ENCODE measurements at regions not wholly inside any gene's neighbourhood (a gene's known extent, or its start where the extent isn't known, plus 50 kb on each side); places are given as distances from the start of the nearest gene placed in this dataset.

- no peak overlapping the region for H3K4me3 ChIP-seq (ENCODE audit: low read depth, low read length)
- no peaks in the 10 kb centered on the region for H3K27me3 ChIP-seq (ENCODE audit: control insufficient read depth, insufficient read depth, low read length)
- no peaks in the 10 kb centered on the region for H3K9me3 ChIP-seq (ENCODE audit: control insufficient read depth, insufficient read depth, low read length)
- H3K4me1 ChIP-seq (ENCODE audit: control insufficient read depth, insufficient read depth, low read length), result no peaks in the 10 kb centered on the region
- no peaks in the 10 kb centered on the region for H3K36me3 ChIP-seq (ENCODE audit: control insufficient read depth, insufficient read depth, low read length)
- no peak overlapping the region for H3K9ac ChIP-seq (ENCODE audit: low read depth, low read length)
Measured at GRCh38 chr7:49327155-49327554, 402.8 kb downstream of the CDC14C start.

- Histone ChIP-seq H3K36me3 (ENCODE audit: control insufficient read depth, insufficient read depth, low read length) (no peaks in the 10 kb centered on the region), H3K9me3 (ENCODE audit: control insufficient read depth, insufficient read depth, low read length) (no peaks in the 10 kb centered on the region), H3K9ac (ENCODE audit: low read depth, low read length) (no peak overlapping the region), H3K4me1 (ENCODE audit: control insufficient read depth, insufficient read depth, low read length) (no peaks in the 10 kb centered on the region), H3K27me3 (ENCODE audit: control insufficient read depth, insufficient read depth, low read length) (no peaks in the 10 kb centered on the region), H3K4me3 (ENCODE audit: low read depth, low read length) (no peak overlapping the region)
Measured at GRCh38 chr7:49333180-49333881, 409.0 kb downstream of the CDC14C start.

- H3K36me3 ChIP-seq (ENCODE audit: control insufficient read depth, insufficient read depth, low read length), result no peaks in the 10 kb centered on the region
- H3K9ac ChIP-seq (ENCODE audit: low read depth, low read length), result no peak overlapping the region
- no peak overlapping the region for H3K4me3 ChIP-seq (ENCODE audit: low read depth, low read length)
- H3K27me3 ChIP-seq (ENCODE audit: control insufficient read depth, insufficient read depth, low read length), result no peaks in the 10 kb centered on the region
- no peaks in the 10 kb centered on the region for H3K4me1 ChIP-seq (ENCODE audit: control insufficient read depth, insufficient read depth, low read length)
- no peaks in the 10 kb centered on the region for H3K9me3 ChIP-seq (ENCODE audit: control insufficient read depth, insufficient read depth, low read length)
Measured at GRCh38 chr7:49341849-49342248, 417.5 kb downstream of the CDC14C start.

- Histone ChIP-seq H3K27me3 (ENCODE audit: control insufficient read depth, insufficient read depth, low read length) (no peaks in the 10 kb centered on the region), H3K9ac (ENCODE audit: low read depth, low read length) (no peak overlapping the region)
Measured at GRCh38 chr7:49344556-49344955, 420.2 kb downstream of the CDC14C start.

GRCh38 chr7:49346195-49346899 lies 422.0 kb downstream of the CDC14C start:
- Histone ChIP-seq H3K36me3 (ENCODE audit: control insufficient read depth, insufficient read depth, low read length) (no peaks in the 10 kb centered on the region), H3K9ac (ENCODE audit: low read depth, low read length) (no peak overlapping the region), H3K4me1 (ENCODE audit: control insufficient read depth, insufficient read depth, low read length) (no peaks in the 10 kb centered on the region)

More at GRCh38 chr7:49344556-49344955, 420.2 kb downstream of the CDC14C start:
- no peaks in the 10 kb centered on the region for H3K36me3 ChIP-seq (ENCODE audit: control insufficient read depth, insufficient read depth, low read length)
- H3K4me1 ChIP-seq (ENCODE audit: control insufficient read depth, insufficient read depth, low read length), result no peaks in the 10 kb centered on the region
- no peaks in the 10 kb centered on the region for H3K9me3 ChIP-seq (ENCODE audit: control insufficient read depth, insufficient read depth, low read length)
- H3K4me3 ChIP-seq (ENCODE audit: low read depth, low read length), result no peak overlapping the region

GRCh38 chr7:49367072-49367471 lies 406.4 kb upstream of the VWC2 start:
- no peak overlapping the region for H3K9ac ChIP-seq (ENCODE audit: low read depth, low read length)
- H3K4me1 ChIP-seq (ENCODE audit: control insufficient read depth, insufficient read depth, low read length), result no peaks in the 10 kb centered on the region
- H3K27me3 ChIP-seq (ENCODE audit: control insufficient read depth, insufficient read depth, low read length), result no peaks in the 10 kb centered on the region
- no peaks in the 10 kb centered on the region for H3K9me3 ChIP-seq (ENCODE audit: control insufficient read depth, insufficient read depth, low read length)
- H3K36me3 ChIP-seq (ENCODE audit: control insufficient read depth, insufficient read depth, low read length), result no peaks in the 10 kb centered on the region
- H3K4me3 ChIP-seq (ENCODE audit: low read depth, low read length), result no peak overlapping the region

More at GRCh38 chr7:49346195-49346899, 422.0 kb downstream of the CDC14C start:
- Histone ChIP-seq H3K9me3 (ENCODE audit: control insufficient read depth, insufficient read depth, low read length) (no peaks in the 10 kb centered on the region), H3K4me3 (ENCODE audit: low read depth, low read length) (no peak overlapping the region), H3K27me3 (ENCODE audit: control insufficient read depth, insufficient read depth, low read length) (no peaks in the 10 kb centered on the region)

- no peaks in the 10 kb centered on the region for H3K4me1 ChIP-seq (ENCODE audit: control insufficient read depth, insufficient read depth, low read length)
- H3K27me3 ChIP-seq (ENCODE audit: control insufficient read depth, insufficient read depth, low read length), result no peaks in the 10 kb centered on the region
- H3K4me3 ChIP-seq (ENCODE audit: low read depth, low read length), result no peak overlapping the region
- no peaks in the 10 kb centered on the region for H3K36me3 ChIP-seq (ENCODE audit: control insufficient read depth, insufficient read depth, low read length)
- H3K9ac ChIP-seq (ENCODE audit: low read depth, low read length), result no peak overlapping the region
- no peaks in the 10 kb centered on the region for H3K9me3 ChIP-seq (ENCODE audit: control insufficient read depth, insufficient read depth, low read length)
Measured at GRCh38 chr7:49371771-49372170, 401.7 kb upstream of the VWC2 start.

GRCh38 chr7:49376817-49377375 lies 396.5 kb upstream of the VWC2 start:
- H3K36me3 ChIP-seq (ENCODE audit: control insufficient read depth, insufficient read depth, low read length), result no peaks in the 10 kb centered on the region
- H3K4me3 ChIP-seq (ENCODE audit: low read depth, low read length), result no peak overlapping the region
- H3K4me1 ChIP-seq (ENCODE audit: control insufficient read depth, insufficient read depth, low read length), result no peaks in the 10 kb centered on the region
- no peaks in the 10 kb centered on the region for H3K27me3 ChIP-seq (ENCODE audit: control insufficient read depth, insufficient read depth, low read length)
- no peak overlapping the region for H3K9ac ChIP-seq (ENCODE audit: low read depth, low read length)
- peaks cover 2% of the 10 kb centered on the region for H3K9me3 ChIP-seq (ENCODE audit: control insufficient read depth, insufficient read depth, low read length)

- H3K36me3 ChIP-seq (ENCODE audit: control insufficient read depth, insufficient read depth, low read length), result no peaks in the 10 kb centered on the region
- H3K27me3 ChIP-seq (ENCODE audit: control insufficient read depth, insufficient read depth, low read length), result no peaks in the 10 kb centered on the region
- H3K9ac ChIP-seq (ENCODE audit: low read depth, low read length), result no peak overlapping the region
- no peak overlapping the region for H3K4me3 ChIP-seq (ENCODE audit: low read depth, low read length)
- H3K9me3 ChIP-seq (ENCODE audit: control insufficient read depth, insufficient read depth, low read length), result no peaks in the 10 kb centered on the region
- H3K4me1 ChIP-seq (ENCODE audit: control insufficient read depth, insufficient read depth, low read length), result peaks cover 7% of the 10 kb centered on the region
Measured at GRCh38 chr7:49386792-49387191, 386.6 kb upstream of the VWC2 start.

- H3K9ac ChIP-seq (ENCODE audit: low read depth, low read length), result no peak overlapping the region
- peaks cover 7% of the 10 kb centered on the region for H3K4me1 ChIP-seq (ENCODE audit: control insufficient read depth, insufficient read depth, low read length)
- no peaks in the 10 kb centered on the region for H3K27me3 ChIP-seq (ENCODE audit: control insufficient read depth, insufficient read depth, low read length)
Measured at GRCh38 chr7:49389871-49390479, 383.5 kb upstream of the VWC2 start.

GRCh38 chr7:49396229-49396628 lies 377.2 kb upstream of the VWC2 start:
- H3K36me3 ChIP-seq (ENCODE audit: control insufficient read depth, insufficient read depth, low read length), result no peaks in the 10 kb centered on the region
- H3K9ac ChIP-seq (ENCODE audit: low read depth, low read length), result no peak overlapping the region
- no peaks in the 10 kb centered on the region for H3K9me3 ChIP-seq (ENCODE audit: control insufficient read depth, insufficient read depth, low read length)
- no peaks in the 10 kb centered on the region for H3K4me1 ChIP-seq (ENCODE audit: control insufficient read depth, insufficient read depth, low read length)
- no peak overlapping the region for H3K4me3 ChIP-seq (ENCODE audit: low read depth, low read length)
- H3K27me3 ChIP-seq (ENCODE audit: control insufficient read depth, insufficient read depth, low read length), result no peaks in the 10 kb centered on the region

More at GRCh38 chr7:49389871-49390479, 383.5 kb upstream of the VWC2 start:
- Histone ChIP-seq H3K9me3 (ENCODE audit: control insufficient read depth, insufficient read depth, low read length) (no peaks in the 10 kb centered on the region), H3K4me3 (ENCODE audit: low read depth, low read length) (no peak overlapping the region), H3K36me3 (ENCODE audit: control insufficient read depth, insufficient read depth, low read length) (no peaks in the 10 kb centered on the region)
